Effector memory CD8-positive, alpha-beta T cell (primary cell): ENCODE measurements at regions not wholly inside any gene's neighbourhood (a gene's known extent, or its start where the extent isn't known, plus 50 kb on each side); places are given as distances from the start of the nearest gene placed in this dataset.
"Not testable (repeated sequence)": the region's sequence is repeated elsewhere in the genome, so short reads cannot be mapped to it uniquely, and the experiment has no call there.

Experiments
- ATAC-seq: fragments of 150-1000 bp; cut with Tn5 transposase; replicated peaks from 2 replicates; pipeline ENCODE4 v1.10.0; 2021; ENCODE audit warnings: mild to moderate bottlenecking, moderate library complexity
- DNase-seq, 3 experiments: peaks; one replicate each; pipeline ENCODE4 v3.0.0; 2021
- H3K27ac Mint-ChIP-seq, 2 donors: one replicate each; pipeline ENCODE4 v1.8.0; 2022; ENCODE audit warnings: mild to moderate bottlenecking in 2 of 2, mixed read lengths in 2 of 2, moderate library complexity in 2 of 2
- H3K27me3 Mint-ChIP-seq, 2 donors: one replicate each; pipeline ENCODE4 v1.8.0; 2022; ENCODE audit warnings: mixed read lengths in 2 of 2
- H3K36me3 Mint-ChIP-seq: one replicate; pipeline ENCODE4 v1.8.0; 2022; ENCODE audit warnings: mild to moderate bottlenecking, moderate library complexity, mixed read lengths; ENCODE audit not compliant: insufficient read depth
- H3K4me1 Mint-ChIP-seq, 2 donors: one replicate each; pipeline ENCODE4 v1.8.0; 2022; ENCODE audit warnings: low read depth in 2 of 2, mixed read lengths in 2 of 2
- H3K4me3 Mint-ChIP-seq, 2 donors: one replicate each; pipeline ENCODE4 v1.8.0; 2022; ENCODE audit warnings: mild to moderate bottlenecking in 2 of 2, mixed read lengths in 2 of 2, moderate library complexity in 2 of 2
- H3K9me3 Mint-ChIP-seq, 2 donors: one replicate each; pipeline ENCODE4 v1.8.0; 2022; ENCODE audit warnings: mixed read lengths in 2 of 2

GRCh38 chr6:44001318-44002066 lies 125.8 kb downstream of the MRPL14 start:
- peaks cover 46 to 71% of the 10 kb centered on the region in 2 donors for H3K27me3 Mint-ChIP-seq
- DNase-seq = no peak
- H3K4me1 Mint-ChIP-seq = peaks cover 3 to 6% of the 10 kb centered on the region in 2 donors

GRCh38 chr6:44000164-44000842 lies 126.9 kb downstream of the MRPL14 start:
- no peaks in the 10 kb centered on the region for H3K9me3 Mint-ChIP-seq
- peaks cover 34 to 59% of the 10 kb centered on the region in 2 donors for H3K27me3 Mint-ChIP-seq
- DNase-seq (no peak), ATAC-seq (peak; percentile 31)
- H3K27ac Mint-ChIP-seq = no peak overlapping the region
- H3K4me1 Mint-ChIP-seq = peaks cover 3 to 6% of the 10 kb centered on the region in 2 donors
- peak overlapping the region in 1 of 2 donors; percentile 20 for H3K4me3 Mint-ChIP-seq
- H3K36me3 Mint-ChIP-seq = no peaks in the 10 kb centered on the region

More at GRCh38 chr6:44001318-44002066, 125.8 kb downstream of the MRPL14 start:
- ATAC-seq = no peak
- no peak overlapping the region for H3K4me3 Mint-ChIP-seq
- H3K36me3 Mint-ChIP-seq = no peaks in the 10 kb centered on the region
- no peaks in the 10 kb centered on the region for H3K9me3 Mint-ChIP-seq
- H3K27ac Mint-ChIP-seq = no peak overlapping the region

GRCh38 chr6:43999628-44000027 lies 127.6 kb downstream of the MRPL14 start:
- no peak overlapping the region for H3K4me3 Mint-ChIP-seq
- H3K27me3 Mint-ChIP-seq = peaks cover 27 to 53% of the 10 kb centered on the region in 2 donors
- ATAC-seq (no peak), DNase-seq (no peak)
- H3K4me1 Mint-ChIP-seq = peaks cover 3 to 6% of the 10 kb centered on the region in 2 donors
- no peaks in the 10 kb centered on the region for H3K36me3 Mint-ChIP-seq
- no peak overlapping the region for H3K27ac Mint-ChIP-seq
- H3K9me3 Mint-ChIP-seq = no peaks in the 10 kb centered on the region

GRCh38 chr6:43998592-43999243 lies 128.5 kb downstream of the MRPL14 start:
- not testable (repeated sequence) for DNase-seq, H3K4me3 Mint-ChIP-seq, H3K27ac Mint-ChIP-seq, H3K4me1 Mint-ChIP-seq, H3K36me3 Mint-ChIP-seq, H3K9me3 Mint-ChIP-seq, ATAC-seq
- H3K27me3 Mint-ChIP-seq = peaks cover 19 to 44% of the 10 kb centered on the region in 2 donors

- H3K9me3 Mint-ChIP-seq, H3K36me3 Mint-ChIP-seq, H3K4me1 Mint-ChIP-seq, H3K27ac Mint-ChIP-seq, ATAC-seq, H3K4me3 Mint-ChIP-seq, DNase-seq: not testable (repeated sequence)
- peaks cover 15 to 37% of the 10 kb centered on the region in 2 donors for H3K27me3 Mint-ChIP-seq
Observed at GRCh38 chr6:43997990-43998585, 129.2 kb downstream of the MRPL14 start.

GRCh38 chr6:43997345-43997677 lies 129.9 kb downstream of the MRPL14 start:
- Mint-ChIP-seq H3K4me1 (peaks cover 3 to 5% of the 10 kb centered on the region in 2 donors), H3K4me3 (no peak overlapping the region), H3K9me3 (no peaks in the 10 kb centered on the region), H3K36me3 (no peaks in the 10 kb centered on the region), H3K27me3 (peaks cover 15 to 30% of the 10 kb centered on the region in 2 donors), H3K27ac (no peak overlapping the region)
- ATAC-seq (no peak), DNase-seq (no peak)

GRCh38 chr6:43996618-43997344 lies 130.5 kb downstream of the MRPL14 start:
- no peaks in the 10 kb centered on the region for H3K9me3 Mint-ChIP-seq
- H3K4me1 Mint-ChIP-seq = peaks cover 3 to 5% of the 10 kb centered on the region in 2 donors
- H3K27ac Mint-ChIP-seq = no peak overlapping the region
- no peak overlapping the region for H3K4me3 Mint-ChIP-seq
- ATAC-seq = no peak
- H3K27me3 Mint-ChIP-seq = peaks cover 15 to 27% of the 10 kb centered on the region in 2 donors
- H3K36me3 Mint-ChIP-seq = no peaks in the 10 kb centered on the region
- DNase-seq = no peak

- Mint-ChIP-seq H3K4me3 (no peak overlapping the region), H3K4me1 (no peaks in the 10 kb centered on the region)
Observed at GRCh38 chr6:43995137-43995536, 132.1 kb downstream of the MRPL14 start.

GRCh38 chr6:43993881-43994523 lies 133.2 kb downstream of the MRPL14 start:
- Mint-ChIP-seq H3K27ac (no peak overlapping the region), H3K27me3 (peaks cover 0 to 9% of the 10 kb centered on the region in 2 donors), H3K4me1 (no peaks in the 10 kb centered on the region), H3K36me3 (peaks cover 1% of the 10 kb centered on the region), H3K4me3 (no peak overlapping the region), H3K9me3 (no peaks in the 10 kb centered on the region)
- ATAC-seq = no peak
- no peak for DNase-seq

More at GRCh38 chr6:43995137-43995536, 132.1 kb downstream of the MRPL14 start:
- Mint-ChIP-seq H3K9me3 (no peaks in the 10 kb centered on the region), H3K36me3 (no peaks in the 10 kb centered on the region), H3K27ac (no peak overlapping the region), H3K27me3 (peaks cover 5 to 11% of the 10 kb centered on the region in 2 donors)
- ATAC-seq (no peak), DNase-seq (no peak)

GRCh38 chr6:43992783-43993644 lies 134.2 kb downstream of the MRPL14 start:
- DNase-seq = no peak
- Mint-ChIP-seq H3K27me3 (peaks cover 0 to 12% of the 10 kb centered on the region in 2 donors), H3K4me3 (no peak overlapping the region), H3K4me1 (no peaks in the 10 kb centered on the region), H3K27ac (no peak overlapping the region), H3K9me3 (no peaks in the 10 kb centered on the region), H3K36me3 (peaks cover 3% of the 10 kb centered on the region)
- ATAC-seq = no peak

GRCh38 chr6:43992126-43992663 lies 135.1 kb downstream of the MRPL14 start:
- H3K27ac Mint-ChIP-seq = no peak overlapping the region
- no peak for DNase-seq
- H3K4me3 Mint-ChIP-seq = no peak overlapping the region
- no peaks in the 10 kb centered on the region for H3K4me1 Mint-ChIP-seq
- ATAC-seq = no peak
- no peaks in the 10 kb centered on the region for H3K9me3 Mint-ChIP-seq
- peaks cover 0 to 12% of the 10 kb centered on the region in 2 donors for H3K27me3 Mint-ChIP-seq
- peaks cover 3% of the 10 kb centered on the region for H3K36me3 Mint-ChIP-seq
